ENCODE measurements at regions not wholly inside any gene's neighbourhood (a gene's known extent, or its start where the extent isn't known, plus 50 kb on each side); places are given as distances from the start of the nearest gene placed in this dataset.

GRCh38 chr11:98564881-98565280 is 455.9 kb upstream of the CNTN5 start:
- TF ChIP-seq ZNF449 (CRISPR knock-in tag; IDR thresholded peaks at IDR 0.05) (no peak), POLR2A (conservative IDR thresholded peaks at IDR 0.05) (no peak), SIX5 (IDR thresholded peaks at IDR 0.05; ENCODE audit: borderline replicate concordance in 1 of 2, insufficient read depth in 1 of 2, low read depth in 1 of 2, low read length in 2 of 2) (no peak), FOXP1 (CRISPR knock-in tag; IDR thresholded peaks at IDR 0.05) (no peak), ARHGAP35 (IDR thresholded peaks at IDR 0.05; ENCODE audit: partially characterized antibody) (no peak)

Data from K562 (cell line).